ENCODE measurements at regions not wholly inside any gene's neighbourhood (a gene's known extent, or its start where the extent isn't known, plus 50 kb on each side); places are given as distances from the start of the nearest gene placed in this dataset.
"Not testable (repeated sequence)": the region's sequence is repeated elsewhere in the genome, so short reads cannot be mapped to it uniquely, and the experiment has no call there.

- Histone ChIP-seq H3K27ac (replicated peaks) (no peak overlapping the region), H3K4me3 (replicated peaks; ENCODE audit: insufficient read depth, low read length) (no peak overlapping the region), H3K27me3 (ENCODE audit: insufficient read depth, poor library complexity, severe bottlenecking) (no peaks in the 10 kb centered on the region)
- DNase-seq (ENCODE audit: low read depth in 1 of 2, low spot score in 1 of 2) = no peak
- TF ChIP-seq CTCF (IDR thresholded peaks at IDR 0.05; ENCODE audit: insufficient read depth, low read length) (no peak), REST (IDR thresholded peaks at IDR 0.05; ENCODE audit: insufficient replicate concordance, low read depth) (no peak), GABPA (IDR thresholded peaks at IDR 0.05; ENCODE audit: low read depth) (no peak), POLR2AphosphoS5 (IDR thresholded peaks at IDR 0.05; ENCODE audit: low read depth) (no peak), SPI1 (IDR thresholded peaks at IDR 0.05; ENCODE audit: borderline replicate concordance, low read depth) (no peak)
These were observed 617.9 kb upstream of the CTNND2 start for GRCh38 chr5:12522116-12522515.

GRCh38 chr5:12504983-12505382, 600.7 kb upstream of the CTNND2 start:
- H3K27me3 ChIP-seq (ENCODE audit: insufficient read depth, poor library complexity, severe bottlenecking); H3K4me3 ChIP-seq (replicated peaks; ENCODE audit: insufficient read depth, low read length); DNase-seq (ENCODE audit: low read depth in 1 of 2, low spot score in 1 of 2): not testable (repeated sequence)

GRCh38 chr5:12488161-12488560, 583.9 kb upstream of the CTNND2 start:
- no peak for DNase-seq (ENCODE audit: low read depth in 1 of 2, low spot score in 1 of 2)
- Histone ChIP-seq H3K27ac (replicated peaks) (no peak overlapping the region), H3K4me3 (replicated peaks; ENCODE audit: insufficient read depth, low read length) (no peak overlapping the region), H3K27me3 (ENCODE audit: insufficient read depth, poor library complexity, severe bottlenecking) (no peaks in the 10 kb centered on the region)
- TF ChIP-seq CTCF (IDR thresholded peaks at IDR 0.05; ENCODE audit: insufficient read depth, low read length) = no peak
- no peak for TF ChIP-seq GABPA (IDR thresholded peaks at IDR 0.05; ENCODE audit: low read depth)
- no peak for TF ChIP-seq POLR2AphosphoS5 (IDR thresholded peaks at IDR 0.05; ENCODE audit: low read depth)
- TF ChIP-seq SPI1 (IDR thresholded peaks at IDR 0.05; ENCODE audit: borderline replicate concordance, low read depth) = no peak
- no peak for TF ChIP-seq REST (IDR thresholded peaks at IDR 0.05; ENCODE audit: insufficient replicate concordance, low read depth)

More at GRCh38 chr5:12504983-12505382, 600.7 kb upstream of the CTNND2 start:
- not testable (repeated sequence) for H3K27ac ChIP-seq (replicated peaks)

GRCh38 chr5:12480487-12480886, 576.2 kb upstream of the CTNND2 start:
- Histone ChIP-seq H3K27me3 (ENCODE audit: insufficient read depth, poor library complexity, severe bottlenecking) (no peaks in the 10 kb centered on the region), H3K4me3 (replicated peaks; ENCODE audit: insufficient read depth, low read length) (no peak overlapping the region), H3K27ac (replicated peaks) (no peak overlapping the region)
- no peak for DNase-seq (ENCODE audit: low read depth in 1 of 2, low spot score in 1 of 2)
- TF ChIP-seq REST (IDR thresholded peaks at IDR 0.05; ENCODE audit: insufficient replicate concordance, low read depth) = no peak
- TF ChIP-seq CTCF (IDR thresholded peaks at IDR 0.05; ENCODE audit: insufficient read depth, low read length) = no peak
- TF ChIP-seq GABPA (IDR thresholded peaks at IDR 0.05; ENCODE audit: low read depth) = no peak
- TF ChIP-seq SPI1 (IDR thresholded peaks at IDR 0.05; ENCODE audit: borderline replicate concordance, low read depth) = no peak
- TF ChIP-seq POLR2AphosphoS5 (IDR thresholded peaks at IDR 0.05; ENCODE audit: low read depth) = no peak
